Esophagus squamous epithelium (tissue), 4 donors: ENCODE measurements at regions not wholly inside any gene's neighbourhood (a gene's known extent, or its start where the extent isn't known, plus 50 kb on each side); places are given as distances from the start of the nearest gene placed in this dataset.

ENCODE experiments used
- POLR2A ChIP-seq, 4 donors: fragments of 450-650 bp; IDR thresholded peaks; one replicate each; pipeline ENCODE4 v1.6.1; 2017; ENCODE audit warnings: antibody characterized with exemption in 4 of 4, mild to moderate bottlenecking in 4 of 4, moderate library complexity in 3 of 4
- TF ChIP-seq, protein P1 (sequence below), 6 experiments: fragments of 450-650 bp in 4 of 6; fragments of 200-600 bp in 2 of 6; sonication (generic) in 2 of 6; IDR thresholded peaks; one replicate each; pipeline ENCODE4 v1.5.1; 2016 to 2019; ENCODE audit warnings: antibody characterized with exemption in 6 of 6, mild to moderate bottlenecking in 4 of 6, moderate library complexity in 4 of 6

DNA sequence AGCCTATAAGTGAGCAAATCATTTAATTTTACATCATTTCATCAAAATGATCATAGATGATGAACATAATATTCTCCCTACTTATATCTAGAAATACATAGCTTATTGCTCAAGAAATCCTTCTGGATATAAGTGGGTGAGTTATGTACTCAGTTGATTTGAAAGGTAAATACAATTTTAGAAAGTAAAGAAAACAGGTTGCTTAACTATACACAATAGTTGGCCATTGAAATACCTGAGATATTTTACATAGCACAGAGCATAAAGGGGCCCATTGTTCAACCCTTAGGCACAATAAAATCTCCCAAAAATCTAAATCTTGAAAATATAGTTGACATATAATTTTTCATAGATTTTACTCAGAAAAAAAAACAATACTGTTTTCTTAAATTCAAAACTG is 782.0 kb upstream of the KLHL1 start:
- TF ChIP-seq, protein P1, sequence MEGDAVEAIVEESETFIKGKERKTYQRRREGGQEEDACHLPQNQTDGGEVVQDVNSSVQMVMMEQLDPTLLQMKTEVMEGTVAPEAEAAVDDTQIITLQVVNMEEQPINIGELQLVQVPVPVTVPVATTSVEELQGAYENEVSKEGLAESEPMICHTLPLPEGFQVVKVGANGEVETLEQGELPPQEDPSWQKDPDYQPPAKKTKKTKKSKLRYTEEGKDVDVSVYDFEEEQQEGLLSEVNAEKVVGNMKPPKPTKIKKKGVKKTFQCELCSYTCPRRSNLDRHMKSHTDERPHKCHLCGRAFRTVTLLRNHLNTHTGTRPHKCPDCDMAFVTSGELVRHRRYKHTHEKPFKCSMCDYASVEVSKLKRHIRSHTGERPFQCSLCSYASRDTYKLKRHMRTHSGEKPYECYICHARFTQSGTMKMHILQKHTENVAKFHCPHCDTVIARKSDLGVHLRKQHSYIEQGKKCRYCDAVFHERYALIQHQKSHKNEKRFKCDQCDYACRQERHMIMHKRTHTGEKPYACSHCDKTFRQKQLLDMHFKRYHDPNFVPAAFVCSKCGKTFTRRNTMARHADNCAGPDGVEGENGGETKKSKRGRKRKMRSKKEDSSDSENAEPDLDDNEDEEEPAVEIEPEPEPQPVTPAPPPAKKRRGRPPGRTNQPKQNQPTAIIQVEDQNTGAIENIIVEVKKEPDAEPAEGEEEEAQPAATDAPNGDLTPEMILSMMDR (IDR thresholded peaks at IDR 0.05), result no peak
- no peak for TF ChIP-seq POLR2A (IDR thresholded peaks at IDR 0.05)
